ENCODE measurements at regions not wholly inside any gene's neighbourhood (a gene's known extent, or its start where the extent isn't known, plus 50 kb on each side); places are given as distances from the start of the nearest gene placed in this dataset.
"Not testable (repeated sequence)": the region's sequence is repeated elsewhere in the genome, so short reads cannot be mapped to it uniquely, and the experiment has no call there.

- no peak for DNase-seq (ENCODE audit: low read depth)
These were observed 110.8 kb upstream of the SMURF2 start for GRCh38 chr17:64772845-64773299.

- DNase-seq (ENCODE audit: low read depth): no peak
These were observed 110.1 kb upstream of the SMURF2 start for GRCh38 chr17:64771980-64772844.

GRCh38 chr17:64769712-64770111 is 107.6 kb upstream of the SMURF2 start:
- DNase-seq (ENCODE audit: low read depth): no peak

- no peak for DNase-seq (ENCODE audit: low read depth)
These were observed 105.3 kb upstream of the SMURF2 start for GRCh38 chr17:64767269-64767997.

- DNase-seq (ENCODE audit: low read depth): no peak
These were observed 103.2 kb upstream of the SMURF2 start for GRCh38 chr17:64765191-64765889.

GRCh38 chr17:64750891-64751677 is 89.0 kb upstream of the SMURF2 start:
- DNase-seq (ENCODE audit: low read depth): no peak

GRCh38 chr17:64750478-64750877 is 88.4 kb upstream of the SMURF2 start:
- no peak for DNase-seq (ENCODE audit: low read depth)

GRCh38 chr17:64749306-64749705 is 87.2 kb upstream of the SMURF2 start:
- no peak for DNase-seq (ENCODE audit: low read depth)

GRCh38 chr17:64747938-64748540 is 85.9 kb upstream of the SMURF2 start:
- peak; percentile 72 for DNase-seq (ENCODE audit: low read depth)

GRCh38 chr17:64742326-64742725 is 80.2 kb upstream of the SMURF2 start:
- DNase-seq (ENCODE audit: low read depth): no peak

GRCh38 chr17:64741916-64742315 is 79.8 kb upstream of the SMURF2 start:
- not testable (repeated sequence) for DNase-seq (ENCODE audit: low read depth)

- DNase-seq (ENCODE audit: low read depth): peak; percentile 49
These were observed 79.0 kb upstream of the SMURF2 start for GRCh38 chr17:64741038-64741641.

GRCh38 chr17:64739316-64740058 is 77.4 kb upstream of the SMURF2 start:
- peak; percentile 66 for DNase-seq (ENCODE audit: low read depth)

GRCh38 chr17:64736804-64737492 is 74.8 kb upstream of the SMURF2 start:
- DNase-seq (ENCODE audit: low read depth): peak; percentile 71

GRCh38 chr17:64732336-64733006 is 70.4 kb upstream of the SMURF2 start:
- peak; percentile 56 for DNase-seq (ENCODE audit: low read depth)

GRCh38 chr17:64730023-64730422 is 67.9 kb upstream of the SMURF2 start:
- peak; percentile 78 for DNase-seq (ENCODE audit: low read depth)

GRCh38 chr17:64729201-64729600 is 67.1 kb upstream of the SMURF2 start:
- no peak for DNase-seq (ENCODE audit: low read depth)

GRCh38 chr17:64728041-64728695 is 66.1 kb upstream of the SMURF2 start:
- peak; percentile 19 for DNase-seq (ENCODE audit: low read depth)
